Gastroesophageal sphincter (tissue), 4 donors: ENCODE measurements at regions not wholly inside any gene's neighbourhood (a gene's known extent, or its start where the extent isn't known, plus 50 kb on each side); places are given as distances from the start of the nearest gene placed in this dataset.

Source experiments
- ATAC-seq: fragments of 150-250 bp; one replicate; pipeline ENCODE4 v1.9.1; 2016; ENCODE audit warnings: mild to moderate bottlenecking, moderate library complexity
- H3K27ac ChIP-seq, 4 donors: fragments of 200-600 bp; sonication (generic) in 3 of 4; 1 replicate in 3 of 4; 2 replicates in 1 of 4; pipeline ENCODE4 v1.5.1; 2016 to 2019
- H3K27me3 ChIP-seq: fragments of 200-600 bp; sonication (generic); one replicate; pipeline ENCODE4 v1.5.1; 2019
- H3K36me3 ChIP-seq, 2 donors: fragments of 200-600 bp; sonication (generic); one replicate each; pipeline ENCODE4 v1.5.1; 2019; ENCODE audit warnings: control low read depth in 1 of 2
- H3K4me1 ChIP-seq, 3 donors: fragments of 200-600 bp; sonication (generic); 1 replicate in 2 of 3; 2 replicates in 1 of 3; pipeline ENCODE4 v1.5.1; 2016 to 2019; ENCODE audit warnings: control low read depth in 2 of 3
- H3K4me3 ChIP-seq, 2 donors: fragments of 200-600 bp; sonication (generic); one replicate each; pipeline ENCODE4 v1.5.1; 2019; ENCODE audit warnings: mild to moderate bottlenecking in 1 of 2, moderate library complexity in 1 of 2
- H3K9me3 ChIP-seq, 3 donors: fragments of 200-600 bp; sonication (generic); one replicate each; pipeline ENCODE4 v1.5.1; 2017 to 2019; ENCODE audit warnings: control low read depth in 2 of 3
- CTCF ChIP-seq, 4 experiments: fragments of 200-600 bp in 2 of 4; fragments of 450-650 bp in 2 of 4; sonication (generic) in 1 of 4; IDR thresholded peaks; one replicate each; pipeline ENCODE4 v1.5.1; 2017 to 2019; ENCODE audit warnings: antibody characterized with exemption in 4 of 4, mild to moderate bottlenecking in 2 of 4, moderate library complexity in 2 of 4
- EP300 ChIP-seq: sonication (generic); formaldehyde crosslinking; IDR thresholded peaks from one replicate; pipeline ENCODE4 v1.6.1; 2017; ENCODE audit warnings: antibody characterized with exemption, mild to moderate bottlenecking
- POLR2A ChIP-seq, 2 donors: fragments of 450-650 bp; IDR thresholded peaks; one replicate each; pipeline ENCODE4 v1.6.1; 2017; ENCODE audit warnings: antibody characterized with exemption in 2 of 2, mild to moderate bottlenecking in 2 of 2, moderate library complexity in 1 of 2
- POLR2AphosphoS5 ChIP-seq: sonication (generic); formaldehyde crosslinking; IDR thresholded peaks from one replicate; pipeline ENCODE4 v1.6.1; 2017; ENCODE audit warnings: antibody characterized with exemption
- WGBS, 2 donors: methylation state at CpG; one replicate each; pipeline ENCODE4 v1.1.5; 2018; ENCODE audit warnings: low coverage in 1 of 2; 5-methylcytosine and 5-hydroxymethylcytosine counted together

- WGBS, 2 donors: 88 to 100% methylated on average over 1 of the region's 1 CpG
- H3K27me3 ChIP-seq: no peaks in the 10 kb centered on the region
- H3K4me1 ChIP-seq: no peaks in the 10 kb centered on the region
- peaks cover 0 to 30% of the 10 kb centered on the region in 2 donors for H3K36me3 ChIP-seq
- no peaks in the 10 kb centered on the region for H3K9me3 ChIP-seq
- H3K4me3 ChIP-seq: no peak overlapping the region
- H3K27ac ChIP-seq: no peak overlapping the region
- TF ChIP-seq CTCF (IDR thresholded peaks at IDR 0.05): no peak
- TF ChIP-seq POLR2AphosphoS5: no peak
- TF ChIP-seq POLR2A (IDR thresholded peaks at IDR 0.05): no peak
- TF ChIP-seq EP300: no peak
- no peak for ATAC-seq
Measured at GRCh38 chrX:74218895-74219294, 85.1 kb upstream of the ZCCHC13 start.

- H3K4me3 ChIP-seq: no peak overlapping the region
- TF ChIP-seq POLR2A (IDR thresholded peaks at IDR 0.05) (no peak), CTCF (IDR thresholded peaks at IDR 0.05) (no peak), POLR2AphosphoS5 (no peak)
- no peaks in the 10 kb centered on the region for H3K9me3 ChIP-seq
- peaks cover 0 to 30% of the 10 kb centered on the region in 2 donors for H3K36me3 ChIP-seq
- no peak for ATAC-seq
- no peaks in the 10 kb centered on the region for H3K4me1 ChIP-seq
- no peak overlapping the region for H3K27ac ChIP-seq
- H3K27me3 ChIP-seq: no peaks in the 10 kb centered on the region
Measured at GRCh38 chrX:74216421-74216820, 87.6 kb upstream of the ZCCHC13 start.

- Histone ChIP-seq H3K4me1 (no peaks in the 10 kb centered on the region), H3K9me3 (no peaks in the 10 kb centered on the region), H3K27me3 (no peaks in the 10 kb centered on the region), H3K36me3 (peaks cover 0 to 33% of the 10 kb centered on the region in 2 donors), H3K4me3 (no peak overlapping the region), H3K27ac (no peak overlapping the region)
- 100% methylated on average over 1 of the region's 1 CpG for WGBS, 2 donors
- no peak for ATAC-seq
- TF ChIP-seq EP300 (no peak), POLR2AphosphoS5 (no peak), POLR2A (IDR thresholded peaks at IDR 0.05) (no peak), CTCF (IDR thresholded peaks at IDR 0.05) (no peak)
Measured at GRCh38 chrX:74211911-74212310, 92.1 kb upstream of the ZCCHC13 start.

- Histone ChIP-seq H3K27ac (no peak overlapping the region), H3K4me1 (no peaks in the 10 kb centered on the region), H3K36me3 (peaks cover 0 to 36% of the 10 kb centered on the region in 2 donors), H3K27me3 (no peaks in the 10 kb centered on the region), H3K4me3 (no peak overlapping the region), H3K9me3 (no peaks in the 10 kb centered on the region)
- 77 to 100% methylated on average over 1 to 2 of the region's 3 CpGs for WGBS, 2 donors
- no peak for ATAC-seq
- no peak for TF ChIP-seq EP300
- TF ChIP-seq POLR2A (IDR thresholded peaks at IDR 0.05): no peak
- no peak for TF ChIP-seq CTCF (IDR thresholded peaks at IDR 0.05)
- no peak for TF ChIP-seq POLR2AphosphoS5
Measured at GRCh38 chrX:74207539-74207938, 96.4 kb upstream of the ZCCHC13 start.

- Histone ChIP-seq H3K36me3 (peaks cover 0 to 6% of the 10 kb centered on the region in 2 donors), H3K4me3 (no peak overlapping the region), H3K27ac (no peak overlapping the region), H3K27me3 (no peaks in the 10 kb centered on the region), H3K9me3 (no peaks in the 10 kb centered on the region), H3K4me1 (no peaks in the 10 kb centered on the region)
- no peak for ATAC-seq
- TF ChIP-seq EP300 (no peak), POLR2AphosphoS5 (no peak)
Measured at GRCh38 chrX:74195605-74196004, 108.4 kb upstream of the ZCCHC13 start.

GRCh38 chrX:74195120-74195519 is 108.9 kb upstream of the ZCCHC13 start:
- Histone ChIP-seq H3K4me1 (no peaks in the 10 kb centered on the region), H3K9me3 (no peaks in the 10 kb centered on the region), H3K27ac (no peak overlapping the region), H3K36me3 (peaks cover 0 to 6% of the 10 kb centered on the region in 2 donors), H3K27me3 (no peaks in the 10 kb centered on the region), H3K4me3 (no peak overlapping the region)
- ATAC-seq: no peak
- TF ChIP-seq CTCF (IDR thresholded peaks at IDR 0.05): no peak
- no peak for TF ChIP-seq EP300
- TF ChIP-seq POLR2AphosphoS5: no peak
- TF ChIP-seq POLR2A (IDR thresholded peaks at IDR 0.05): no peak
- no CpG with 5 or more reads among the region's 2 CpGs for WGBS, 2 donors
